ENCODE measurements at regions not wholly inside any gene's neighbourhood (a gene's known extent, or its start where the extent isn't known, plus 50 kb on each side); places are given as distances from the start of the nearest gene placed in this dataset.

DNA sequence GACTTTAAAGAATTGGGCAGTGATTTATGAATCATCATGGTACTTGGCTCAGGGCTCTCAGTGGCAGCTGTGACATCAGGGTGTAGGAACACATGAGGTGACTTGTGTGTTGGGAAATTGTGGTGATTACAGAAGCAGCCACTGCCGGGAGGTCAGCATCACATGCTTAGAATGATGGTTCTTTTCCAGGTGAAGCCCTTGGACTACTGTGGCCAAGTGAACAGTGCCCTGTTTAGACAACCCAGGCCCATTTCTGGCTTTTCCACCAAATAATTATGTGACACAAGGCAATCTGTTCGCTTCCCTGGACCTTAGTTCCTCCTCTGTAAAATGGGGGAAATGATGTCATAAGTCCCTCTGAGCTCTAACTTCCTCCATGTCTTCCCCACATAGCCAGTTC is 139.7 kb upstream of the ROPN1 start:
- TF ChIP-seq, protein P1, sequence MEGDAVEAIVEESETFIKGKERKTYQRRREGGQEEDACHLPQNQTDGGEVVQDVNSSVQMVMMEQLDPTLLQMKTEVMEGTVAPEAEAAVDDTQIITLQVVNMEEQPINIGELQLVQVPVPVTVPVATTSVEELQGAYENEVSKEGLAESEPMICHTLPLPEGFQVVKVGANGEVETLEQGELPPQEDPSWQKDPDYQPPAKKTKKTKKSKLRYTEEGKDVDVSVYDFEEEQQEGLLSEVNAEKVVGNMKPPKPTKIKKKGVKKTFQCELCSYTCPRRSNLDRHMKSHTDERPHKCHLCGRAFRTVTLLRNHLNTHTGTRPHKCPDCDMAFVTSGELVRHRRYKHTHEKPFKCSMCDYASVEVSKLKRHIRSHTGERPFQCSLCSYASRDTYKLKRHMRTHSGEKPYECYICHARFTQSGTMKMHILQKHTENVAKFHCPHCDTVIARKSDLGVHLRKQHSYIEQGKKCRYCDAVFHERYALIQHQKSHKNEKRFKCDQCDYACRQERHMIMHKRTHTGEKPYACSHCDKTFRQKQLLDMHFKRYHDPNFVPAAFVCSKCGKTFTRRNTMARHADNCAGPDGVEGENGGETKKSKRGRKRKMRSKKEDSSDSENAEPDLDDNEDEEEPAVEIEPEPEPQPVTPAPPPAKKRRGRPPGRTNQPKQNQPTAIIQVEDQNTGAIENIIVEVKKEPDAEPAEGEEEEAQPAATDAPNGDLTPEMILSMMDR (IDR thresholded peaks at IDR 0.05; ENCODE audit: insufficient read depth, low read depth, low read length), result no peak
- no peak overlapping the region for H3K4me3 ChIP-seq (ENCODE audit: low read depth, low read length)
- DNase-seq (ENCODE audit: low read depth), result peak; percentile 16

DNA sequence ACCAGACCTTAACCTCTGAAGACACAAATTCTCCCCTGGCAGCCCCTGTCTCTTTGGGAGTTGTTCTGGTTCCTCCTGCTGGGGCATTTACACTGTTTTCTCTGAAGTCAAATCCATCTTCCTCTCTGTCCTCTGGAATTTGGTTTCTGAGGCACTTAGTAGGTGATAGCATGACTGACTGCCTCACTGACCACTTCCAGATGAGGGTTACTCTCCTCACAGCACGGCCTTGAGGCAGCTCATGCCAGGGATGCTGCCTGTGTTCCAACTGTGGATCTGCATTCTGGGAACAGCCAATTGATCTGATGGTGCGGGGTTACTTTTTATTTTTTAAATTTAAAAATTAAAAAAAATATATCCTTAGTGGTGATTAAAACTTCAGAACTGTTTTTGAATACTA is 140.9 kb upstream of the ROPN1 start:
- TF ChIP-seq, protein P1 (IDR thresholded peaks at IDR 0.05; ENCODE audit: insufficient read depth, low read depth, low read length), result no peak
- DNase-seq (ENCODE audit: low read depth), result no peak
- no peak overlapping the region for H3K4me3 ChIP-seq (ENCODE audit: low read depth, low read length)

DNA sequence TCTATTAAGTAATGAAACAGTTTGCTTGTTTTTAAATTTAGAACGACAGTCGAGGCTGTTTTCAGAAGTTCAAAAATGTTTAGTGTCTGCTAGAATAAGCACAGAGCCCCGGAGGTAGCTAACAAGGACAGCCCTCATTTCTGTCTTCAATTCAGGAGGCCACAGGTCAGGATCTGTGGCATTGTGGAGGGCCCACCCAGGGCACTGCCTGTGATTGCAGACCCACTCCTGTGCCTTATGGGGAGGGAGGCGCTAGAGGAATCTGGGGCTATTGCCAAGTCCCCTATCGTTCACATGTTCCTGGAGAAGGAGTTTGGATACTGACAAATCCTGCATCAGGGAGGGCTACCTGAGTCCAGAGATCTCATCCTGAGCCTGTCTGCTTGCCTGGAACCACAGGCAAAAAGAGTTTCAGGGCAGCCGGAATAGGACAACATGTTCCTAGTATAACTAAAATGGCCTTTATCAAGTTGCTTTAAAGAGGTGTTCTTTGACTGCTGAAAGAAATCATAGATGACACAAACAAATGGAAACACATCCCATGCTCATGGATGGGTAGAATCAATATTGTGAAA is 141.5 kb upstream of the ROPN1 start:
- TF ChIP-seq, protein P1 (IDR thresholded peaks at IDR 0.05; ENCODE audit: insufficient read depth, low read depth, low read length), result no peak
- DNase-seq (ENCODE audit: low read depth), result no peak
- H3K4me3 ChIP-seq (ENCODE audit: low read depth, low read length), result no peak overlapping the region

DNA sequence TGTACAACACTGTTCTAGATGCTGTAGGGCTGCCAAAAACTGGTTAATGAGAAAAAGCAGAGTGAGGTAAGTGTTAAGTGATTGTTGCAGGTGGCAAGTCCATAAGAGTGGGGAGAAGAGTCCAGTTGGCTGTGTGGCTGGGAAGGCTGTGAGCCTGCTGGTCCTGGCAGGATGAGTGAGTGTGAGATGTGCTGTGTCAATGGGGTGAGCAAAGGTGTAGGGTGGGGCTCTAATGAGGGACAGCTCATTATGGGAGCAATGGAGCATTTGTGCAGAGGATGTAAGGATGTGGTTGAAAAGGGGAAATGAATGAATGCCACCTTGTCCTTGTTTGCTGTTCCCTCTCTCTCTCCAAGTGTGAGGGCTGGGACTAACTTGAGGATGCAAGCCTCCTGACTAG is 145.3 kb upstream of the ROPN1 start:
- no peak for DNase-seq (ENCODE audit: low read depth)
- TF ChIP-seq, protein P1 (IDR thresholded peaks at IDR 0.05; ENCODE audit: insufficient read depth, low read depth, low read length), result no peak
- H3K4me3 ChIP-seq (ENCODE audit: low read depth, low read length), result no peak overlapping the region

DNA sequence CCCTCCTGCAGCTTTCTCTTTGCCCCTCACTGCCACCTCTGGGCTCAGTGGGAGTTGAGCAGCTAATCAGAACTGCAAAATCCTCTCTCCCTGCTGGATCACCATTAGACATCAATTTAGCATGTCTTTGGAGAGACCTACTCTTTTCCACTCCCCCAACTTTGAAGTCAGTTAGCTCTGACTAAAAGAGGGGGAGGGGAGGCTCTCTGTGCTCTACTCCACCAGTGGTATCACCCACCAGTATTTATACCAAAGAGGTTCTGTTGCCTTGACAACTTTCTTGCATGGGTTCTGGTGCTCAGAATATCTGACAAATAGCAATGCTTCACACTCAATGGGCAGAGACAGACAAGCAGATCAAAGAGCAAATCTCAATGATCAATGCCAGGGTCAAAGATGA is 146.2 kb upstream of the ROPN1 start:
- no peak overlapping the region for H3K4me3 ChIP-seq (ENCODE audit: low read depth, low read length)
- DNase-seq (ENCODE audit: low read depth), result no peak
- TF ChIP-seq, protein P1 (IDR thresholded peaks at IDR 0.05; ENCODE audit: insufficient read depth, low read depth, low read length), result no peak

DNA sequence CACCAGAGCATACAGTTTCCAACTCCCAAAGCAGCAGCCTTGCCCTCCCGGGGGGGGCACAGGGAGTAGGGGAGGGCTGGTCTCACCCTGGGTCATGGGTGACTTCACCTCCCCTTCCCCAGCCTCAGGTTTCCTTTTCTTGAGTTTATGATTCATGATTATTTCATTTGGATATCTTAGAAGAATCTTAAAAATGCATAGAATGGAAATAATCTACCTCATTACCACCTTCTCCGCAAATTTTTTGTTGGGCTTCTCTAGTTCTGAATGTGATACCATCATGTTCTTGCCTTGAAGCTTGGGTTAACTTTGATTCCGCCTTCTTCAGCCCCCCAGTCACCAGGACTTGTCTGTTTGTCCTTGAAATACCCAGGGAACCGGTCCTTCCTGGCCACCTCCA is 148.8 kb upstream of the ROPN1 start:
- TF ChIP-seq, protein P1 (IDR thresholded peaks at IDR 0.05; ENCODE audit: insufficient read depth, low read depth, low read length), result no peak
- no peak overlapping the region for H3K4me3 ChIP-seq (ENCODE audit: low read depth, low read length)
- no peak for DNase-seq (ENCODE audit: low read depth)

DNA sequence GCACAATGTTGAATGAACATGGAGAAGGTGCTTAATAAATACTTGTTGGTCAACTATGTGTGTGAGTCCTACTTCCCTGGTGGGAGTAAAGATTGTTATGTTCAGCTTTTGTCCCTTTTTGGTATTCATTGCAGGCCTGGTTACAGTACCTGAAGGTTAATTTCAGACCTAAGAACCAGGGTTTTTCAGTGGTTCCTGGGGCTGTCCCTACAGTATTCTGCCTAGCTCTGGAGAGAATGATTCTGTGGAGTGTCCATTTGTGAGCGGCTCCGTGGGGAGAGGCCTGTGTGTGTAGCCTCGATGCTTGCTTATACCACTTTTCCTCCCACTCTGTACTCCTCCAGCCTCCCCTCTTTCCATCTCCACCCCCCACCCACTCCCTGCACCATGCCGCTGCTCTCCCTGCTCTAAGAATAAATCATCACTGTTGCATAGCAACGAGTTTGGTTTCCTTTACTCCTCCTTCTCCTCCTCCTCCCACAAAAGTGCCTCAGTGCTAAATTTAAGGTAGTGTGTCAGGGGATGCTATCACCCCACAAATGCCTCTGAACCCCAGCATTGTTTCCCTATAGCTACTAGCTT is 150.6 kb upstream of the ROPN1 start:
- TF ChIP-seq, protein P1 (IDR thresholded peaks at IDR 0.05; ENCODE audit: insufficient read depth, low read depth, low read length), result no peak
- no peak overlapping the region for H3K4me3 ChIP-seq (ENCODE audit: low read depth, low read length)
- DNase-seq (ENCODE audit: low read depth), result no peak
